ENCODE measurements at regions not wholly inside any gene's neighbourhood (a gene's known extent, or its start where the extent isn't known, plus 50 kb on each side); places are given as distances from the start of the nearest gene placed in this dataset.

DNA sequence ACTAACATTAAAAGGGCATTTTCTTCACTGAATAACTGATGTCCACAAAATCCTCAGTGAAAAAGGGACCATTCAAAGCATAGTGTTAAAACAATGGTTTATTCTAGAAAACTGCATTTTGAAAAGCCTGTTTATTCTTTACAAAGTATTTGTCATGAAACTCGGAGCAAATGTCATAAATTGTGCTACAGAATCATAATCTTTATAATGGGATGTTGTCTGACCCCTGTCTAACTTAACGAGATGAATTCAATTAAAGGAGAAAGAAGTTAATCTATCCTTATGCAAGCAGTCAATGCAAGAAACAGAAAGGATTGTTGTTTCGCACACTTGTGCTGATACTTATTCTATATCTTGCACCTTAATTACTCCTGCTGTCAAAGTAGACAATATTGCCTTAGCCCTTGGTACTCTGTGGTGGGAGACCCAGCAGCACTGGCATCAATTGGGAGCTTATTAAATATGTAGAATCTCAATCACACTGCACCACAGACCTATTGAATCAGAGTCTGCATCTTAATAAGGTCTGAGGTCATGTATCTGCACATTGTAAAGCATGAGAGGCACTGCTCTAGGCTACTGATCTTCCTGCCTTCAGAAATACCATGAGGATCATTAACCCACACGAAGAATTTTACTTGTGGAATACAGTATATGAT is 708.3 kb downstream of the HDGFL1 start:
- Histone ChIP-seq H3K9ac (ENCODE audit: low read depth in 1 of 2, low read length in 2 of 2) (no peak overlapping the region), H3K4me1 (ENCODE audit: control insufficient read depth in 4 of 4, insufficient read depth in 4 of 4, low read length in 3 of 4) (no peaks in the 10 kb centered on the region), H3K9me3 (ENCODE audit: control insufficient read depth in 4 of 4, low read length in 3 of 4) (no peaks in the 10 kb centered on the region), H3K4me3 (ENCODE audit: low read depth in 1 of 3, low read length in 3 of 3) (no peak overlapping the region), H3K27ac (ENCODE audit: low read depth in 1 of 2, low read length in 2 of 2) (no peak overlapping the region), H3K36me3 (ENCODE audit: control insufficient read depth in 4 of 4, insufficient read depth in 3 of 4, low read depth in 1 of 4, low read length in 3 of 4) (no peaks in the 10 kb centered on the region), H3K27me3 (ENCODE audit: control insufficient read depth in 4 of 4, insufficient read depth in 4 of 4, low read length in 3 of 4) (no peaks in the 10 kb centered on the region)
- WGBS, result 77% methylated on average over 4 of the region's 4 CpGs
- DNase-seq (ENCODE audit: low spot score), result no peak
- no peak for TF ChIP-seq FOXA1 (IDR thresholded peaks at IDR 0.05)
- no peak for TF ChIP-seq JUND (IDR thresholded peaks at IDR 0.05)
- TF ChIP-seq EGR1 (IDR thresholded peaks at IDR 0.05; ENCODE audit: low read depth in 2 of 2), result no peak
- TF ChIP-seq YY1 (IDR thresholded peaks at IDR 0.05), result no peak
- no peak for TF ChIP-seq ZBTB33 (IDR thresholded peaks at IDR 0.05)

GRCh38 chr6:23278180-23278532 is 708.8 kb downstream of the HDGFL1 start:
- no peaks in the 10 kb centered on the region for H3K36me3 ChIP-seq (ENCODE audit: control insufficient read depth in 4 of 4, insufficient read depth in 3 of 4, low read depth in 1 of 4, low read length in 3 of 4)
- TF ChIP-seq SP1 (IDR thresholded peaks at IDR 0.05) (no peak), ZBTB33 (IDR thresholded peaks at IDR 0.05) (no peak), GABPA (IDR thresholded peaks at IDR 0.05 in 1 of 2, conservative IDR thresholded peaks at IDR 0.05 in 1 of 2) (no peak), YY1 (IDR thresholded peaks at IDR 0.05) (no peak), RXRA (IDR thresholded peaks at IDR 0.05) (no peak), TAF1 (conservative IDR thresholded peaks at IDR 0.05) (no peak)
- TF ChIP-seq, protein P1, sequence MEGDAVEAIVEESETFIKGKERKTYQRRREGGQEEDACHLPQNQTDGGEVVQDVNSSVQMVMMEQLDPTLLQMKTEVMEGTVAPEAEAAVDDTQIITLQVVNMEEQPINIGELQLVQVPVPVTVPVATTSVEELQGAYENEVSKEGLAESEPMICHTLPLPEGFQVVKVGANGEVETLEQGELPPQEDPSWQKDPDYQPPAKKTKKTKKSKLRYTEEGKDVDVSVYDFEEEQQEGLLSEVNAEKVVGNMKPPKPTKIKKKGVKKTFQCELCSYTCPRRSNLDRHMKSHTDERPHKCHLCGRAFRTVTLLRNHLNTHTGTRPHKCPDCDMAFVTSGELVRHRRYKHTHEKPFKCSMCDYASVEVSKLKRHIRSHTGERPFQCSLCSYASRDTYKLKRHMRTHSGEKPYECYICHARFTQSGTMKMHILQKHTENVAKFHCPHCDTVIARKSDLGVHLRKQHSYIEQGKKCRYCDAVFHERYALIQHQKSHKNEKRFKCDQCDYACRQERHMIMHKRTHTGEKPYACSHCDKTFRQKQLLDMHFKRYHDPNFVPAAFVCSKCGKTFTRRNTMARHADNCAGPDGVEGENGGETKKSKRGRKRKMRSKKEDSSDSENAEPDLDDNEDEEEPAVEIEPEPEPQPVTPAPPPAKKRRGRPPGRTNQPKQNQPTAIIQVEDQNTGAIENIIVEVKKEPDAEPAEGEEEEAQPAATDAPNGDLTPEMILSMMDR (IDR thresholded peaks at IDR 0.05; ENCODE audit: low read depth, low read length, missing input control), result no peak
- WGBS, result 96% methylated on average over 2 of the region's 2 CpGs
- DNase-seq (ENCODE audit: low spot score), result no peak
- H3K27me3 ChIP-seq (ENCODE audit: control insufficient read depth in 4 of 4, insufficient read depth in 4 of 4, low read length in 3 of 4), result no peaks in the 10 kb centered on the region
- H3K4me3 ChIP-seq (ENCODE audit: low read depth in 1 of 3, low read length in 3 of 3), result no peak overlapping the region
- H3K4me1 ChIP-seq (ENCODE audit: control insufficient read depth in 4 of 4, insufficient read depth in 4 of 4, low read length in 3 of 4), result no peaks in the 10 kb centered on the region
- H3K9ac ChIP-seq (ENCODE audit: low read depth in 1 of 2, low read length in 2 of 2), result no peak overlapping the region
- no peaks in the 10 kb centered on the region for H3K9me3 ChIP-seq (ENCODE audit: control insufficient read depth in 4 of 4, low read length in 3 of 4)
- H3K27ac ChIP-seq (ENCODE audit: low read depth in 1 of 2, low read length in 2 of 2), result no peak overlapping the region

DNA sequence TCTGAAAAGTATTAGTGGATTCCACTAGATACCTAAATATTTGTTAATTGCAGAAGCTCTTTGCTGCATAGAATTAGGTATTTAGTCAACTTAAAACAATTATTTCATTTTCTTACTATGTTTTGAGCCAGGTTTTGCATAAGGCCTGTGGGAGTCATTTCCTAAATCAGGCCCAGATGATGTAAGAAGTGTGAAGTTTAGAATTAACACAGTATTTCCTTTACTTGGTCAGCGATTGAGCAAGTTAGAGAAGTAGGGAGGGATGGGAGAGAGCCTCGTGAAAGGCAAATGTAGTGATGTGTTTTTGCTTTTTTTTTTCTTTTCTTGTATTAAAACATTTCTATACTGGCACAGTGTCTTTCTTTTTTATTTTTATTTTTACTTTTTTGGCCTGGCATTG is 711.1 kb downstream of the HDGFL1 start:
- no peak overlapping the region for H3K9ac ChIP-seq (ENCODE audit: low read depth in 1 of 2, low read length in 2 of 2)
- no peak for TF ChIP-seq FOXA2 (IDR thresholded peaks at IDR 0.05)
- no peak for DNase-seq (ENCODE audit: low spot score)
- no peaks in the 10 kb centered on the region for H3K36me3 ChIP-seq (ENCODE audit: control insufficient read depth in 4 of 4, insufficient read depth in 3 of 4, low read depth in 1 of 4, low read length in 3 of 4)
- no peak overlapping the region for H3K27ac ChIP-seq (ENCODE audit: low read depth in 1 of 2, low read length in 2 of 2)
- H3K4me1 ChIP-seq (ENCODE audit: control insufficient read depth in 4 of 4, insufficient read depth in 4 of 4, low read length in 3 of 4), result no peaks in the 10 kb centered on the region
- no peaks in the 10 kb centered on the region for H3K9me3 ChIP-seq (ENCODE audit: control insufficient read depth in 4 of 4, low read length in 3 of 4)
- no peak overlapping the region for H3K4me3 ChIP-seq (ENCODE audit: low read depth in 1 of 3, low read length in 3 of 3)
- no peaks in the 10 kb centered on the region for H3K27me3 ChIP-seq (ENCODE audit: control insufficient read depth in 4 of 4, insufficient read depth in 4 of 4, low read length in 3 of 4)
- WGBS, result 79% methylated on average over 2 of the region's 2 CpGs
